Activated CD4-positive, alpha-beta memory T cell treated with anti-CD3 and anti-CD28 coated beads for 36 hours (primary cell): ENCODE measurements at regions not wholly inside any gene's neighbourhood (a gene's known extent, or its start where the extent isn't known, plus 50 kb on each side); places are given as distances from the start of the nearest gene placed in this dataset.

Source experiments
- CTCF ChIA-PET: fragments of 350-600 bp; sonication (Branson Sonifier 250); formaldehyde crosslinking; loops from one replicate; lab custom pipeline; 2021; ENCODE audit warnings: antibody characterized with exemption, inconsistent platforms; lab: Charles Lee
- POLR2A ChIA-PET: fragments of 350-600 bp; sonication (Branson Sonifier 250); formaldehyde crosslinking; loops from one replicate; lab custom pipeline; 2021; ENCODE audit warnings: antibody characterized with exemption; lab: Charles Lee
- DNase-seq: peaks from one replicate; pipeline ENCODE4 v3.0.0-alpha.2; 2020
- H3K27ac Mint-ChIP-seq: one replicate; pipeline ENCODE4 v1.8.0; 2021; ENCODE audit warnings: mixed read lengths
- H3K27me3 Mint-ChIP-seq: one replicate; pipeline ENCODE4 v1.8.0; 2021; ENCODE audit warnings: mixed read lengths
- H3K36me3 Mint-ChIP-seq: one replicate; pipeline ENCODE4 v1.8.0; 2021; ENCODE audit warnings: mixed read lengths
- H3K4me1 Mint-ChIP-seq: one replicate; pipeline ENCODE4 v1.8.0; 2021; ENCODE audit warnings: low read depth, mixed read lengths
- H3K4me3 Mint-ChIP-seq: one replicate; pipeline ENCODE4 v1.8.0; 2021; ENCODE audit warnings: mild to moderate bottlenecking, mixed read lengths
- H3K9me3 Mint-ChIP-seq: one replicate; pipeline ENCODE4 v1.8.0; 2021; ENCODE audit warnings: mixed read lengths
- intact Hi-C: fragments of 100-400 bp; cut with micrococcal nuclease; formaldehyde crosslinking; loops from one replicate; pipeline ENCODE4 v1.15.1; 2023

GRCh38 chr5:153421676-153422075 lies 68.8 kb upstream of the GRIA1 start:
- Mint-ChIP-seq H3K4me1 (no peaks in the 10 kb centered on the region), H3K36me3 (no peaks in the 10 kb centered on the region), H3K27me3 (no peaks in the 10 kb centered on the region), H3K4me3 (no peak overlapping the region), H3K27ac (no peak overlapping the region), H3K9me3 (peaks cover 3% of the 10 kb centered on the region)
- ChIA-PET CTCF (no interaction called here), POLR2A (no interaction called here)
- DNase-seq = no peak
- intact Hi-C loops = no loop called here

DNA sequence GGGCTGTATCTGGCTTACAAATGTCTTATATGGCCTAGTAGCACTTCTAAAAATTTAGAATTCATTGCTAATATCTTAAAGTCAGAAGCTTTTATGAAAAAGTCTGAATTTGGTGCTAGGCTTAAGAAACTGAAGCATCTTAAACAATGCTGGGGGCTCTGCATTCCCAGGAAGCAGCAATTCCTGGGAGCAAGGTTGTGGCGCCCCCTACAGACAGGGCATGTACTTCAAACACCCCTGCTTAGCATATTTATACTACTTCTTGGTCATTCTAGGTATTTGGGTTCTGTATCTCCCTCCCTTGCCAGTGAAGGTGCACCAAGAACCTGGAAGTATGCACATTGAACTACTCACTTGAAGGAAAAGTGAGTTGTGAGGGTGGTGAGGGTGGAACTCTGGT lies 64.6 kb upstream of the GRIA1 start:
- intact Hi-C loops = no loop called here

GRCh38 chr5:153429761-153430380 lies 60.6 kb upstream of the GRIA1 start:
- intact Hi-C loops = no loop called here
- Mint-ChIP-seq H3K36me3 (no peaks in the 10 kb centered on the region), H3K9me3 (peaks cover 3% of the 10 kb centered on the region), H3K27ac (no peak overlapping the region), H3K4me3 (no peak overlapping the region), H3K27me3 (no peaks in the 10 kb centered on the region), H3K4me1 (no peaks in the 10 kb centered on the region)
- DNase-seq = no peak
- POLR2A ChIA-PET = no interaction called here
- CTCF ChIA-PET = no interaction called here

More for the DNA sequence above, 64.6 kb upstream of the GRIA1 start:
- Mint-ChIP-seq H3K4me1 (no peaks in the 10 kb centered on the region), H3K9me3 (peaks cover 3% of the 10 kb centered on the region), H3K36me3 (no peaks in the 10 kb centered on the region), H3K27me3 (no peaks in the 10 kb centered on the region), H3K4me3 (no peak overlapping the region), H3K27ac (no peak overlapping the region)
- ChIA-PET POLR2A (no interaction called here), CTCF (no interaction called here)
- peak; percentile 9 for DNase-seq

DNA sequence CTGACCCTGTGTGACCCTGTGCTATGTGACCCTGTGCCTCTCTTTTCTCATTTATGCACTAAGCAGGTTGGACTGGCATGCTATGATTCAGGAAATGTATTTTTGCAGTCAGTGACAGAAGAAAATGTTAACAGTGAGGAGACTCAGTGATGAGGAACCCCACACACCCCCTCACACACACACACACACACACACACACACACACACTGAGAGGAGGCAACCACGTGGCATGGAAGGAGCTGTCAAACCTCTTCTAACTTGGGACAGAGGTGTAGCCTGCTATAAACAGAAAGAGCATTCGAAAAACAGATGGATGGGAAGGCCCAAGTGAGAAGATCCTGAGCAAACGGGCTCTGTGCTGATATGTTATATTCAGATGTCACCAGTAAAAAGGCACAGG lies 57.9 kb upstream of the GRIA1 start:
- no peak for DNase-seq
- CTCF ChIA-PET = no interaction called here
- Mint-ChIP-seq H3K27ac (no peak overlapping the region), H3K4me3 (no peak overlapping the region), H3K27me3 (no peaks in the 10 kb centered on the region), H3K4me1 (no peaks in the 10 kb centered on the region), H3K9me3 (no peaks in the 10 kb centered on the region), H3K36me3 (no peaks in the 10 kb centered on the region)
- intact Hi-C loops = no loop called here
- POLR2A ChIA-PET = no interaction called here

- intact Hi-C loops = no loop called here
- H3K4me3 Mint-ChIP-seq = no peak overlapping the region
- no peak for DNase-seq
- no peak overlapping the region for H3K27ac Mint-ChIP-seq
- H3K36me3 Mint-ChIP-seq = no peaks in the 10 kb centered on the region
- POLR2A ChIA-PET = no interaction called here
- H3K27me3 Mint-ChIP-seq = no peaks in the 10 kb centered on the region
- CTCF ChIA-PET = no interaction called here
- H3K4me1 Mint-ChIP-seq = no peaks in the 10 kb centered on the region
- no peaks in the 10 kb centered on the region for H3K9me3 Mint-ChIP-seq
Observed at GRCh38 chr5:153437251-153437650, 53.2 kb upstream of the GRIA1 start.

DNA sequence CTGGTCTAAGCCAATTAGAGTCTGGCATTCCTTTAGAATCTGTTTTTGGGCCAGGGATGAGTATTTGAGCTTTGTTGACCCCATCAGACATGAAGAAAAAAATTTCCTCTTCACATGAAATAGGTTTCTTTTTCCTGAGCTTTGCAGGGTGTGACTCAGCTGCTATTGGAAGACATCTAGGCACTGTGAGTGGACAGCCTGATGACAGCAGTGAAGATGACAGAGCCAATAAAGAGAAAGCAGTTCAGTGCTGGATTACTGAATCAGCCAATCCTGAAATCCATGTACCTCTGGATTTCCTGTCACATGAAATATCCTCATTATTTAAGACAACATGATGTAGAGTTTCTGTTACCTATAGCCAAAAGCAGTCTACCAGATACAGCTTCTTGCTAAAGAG lies 51.3 kb upstream of the GRIA1 start:
- H3K4me1 Mint-ChIP-seq = no peaks in the 10 kb centered on the region
- H3K9me3 Mint-ChIP-seq = no peaks in the 10 kb centered on the region
- ChIA-PET CTCF (no interaction called here), POLR2A (no interaction called here)
- H3K27ac Mint-ChIP-seq = no peak overlapping the region
- no peak overlapping the region for H3K4me3 Mint-ChIP-seq
- no peaks in the 10 kb centered on the region for H3K27me3 Mint-ChIP-seq
- intact Hi-C loops = no loop called here
- no peaks in the 10 kb centered on the region for H3K36me3 Mint-ChIP-seq
- DNase-seq = no peak
